ENCODE measurements at regions not wholly inside any gene's neighbourhood (a gene's known extent, or its start where the extent isn't known, plus 50 kb on each side); places are given as distances from the start of the nearest gene placed in this dataset.

GRCh38 chr3:70885636-70886035 is 573.2 kb upstream of the MDFIC2 start:
- Histone ChIP-seq H3K27ac (ENCODE audit: insufficient read depth, low read depth, low read length) (no peak overlapping the region), H3K79me2 (ENCODE audit: control insufficient read depth, insufficient read depth, low read length) (no peaks in the 10 kb centered on the region), H3K9me3 (replicated peaks; ENCODE audit: control insufficient read depth, insufficient read depth, low read length) (no peaks in the 10 kb centered on the region), H2AFZ (ENCODE audit: low read depth, low read length) (no peak overlapping the region), H3K36me3 (ENCODE audit: control insufficient read depth in 2 of 2, extremely low read depth in 1 of 2, insufficient read depth in 2 of 2, low read length in 2 of 2) (no peaks in the 10 kb centered on the region), H3K4me3 (replicated peaks in 1 of 3; ENCODE audit: insufficient read depth in 1 of 3, low read depth in 1 of 3, low read length in 3 of 3) (no peak overlapping the region), H3K27me3 (ENCODE audit: control insufficient read depth in 2 of 2, insufficient read depth in 2 of 2, low read length in 2 of 2) (peaks cover 0 to 2% of the 10 kb centered on the region in 2 experiments), H3K9me1 (replicated peaks; ENCODE audit: control insufficient read depth, extremely low read depth, insufficient read depth, low read length) (no peaks in the 10 kb centered on the region), H3K4me2 (ENCODE audit: insufficient read depth, low read length) (no peak overlapping the region), H3K4me1 (ENCODE audit: control insufficient read depth, extremely low read depth, insufficient read depth, low read length) (no peaks in the 10 kb centered on the region), H3K9ac (replicated peaks; ENCODE audit: extremely low read depth, insufficient read depth, low read length) (no peak overlapping the region), H4K20me1 (replicated peaks; ENCODE audit: control insufficient read depth, extremely low read depth, insufficient read depth, low read length) (no peaks in the 10 kb centered on the region)
- POLR2A ChIA-PET, result no interaction called here
- CTCF ChIA-PET, result no interaction called here
- DNase-seq (ENCODE audit: low read depth, low spot score) (no peak), FAIRE-seq (no peak)
- no TSS peak for BruUV-seq (replicated peaks)
- intact Hi-C loops (cut with micrococcal nuclease), result no loop called here
- TF ChIP-seq FOS (IDR thresholded peaks at IDR 0.05; ENCODE audit: borderline replicate concordance, insufficient read depth, low read length) (no peak), EZH2 (IDR thresholded peaks at IDR 0.05; ENCODE audit: borderline replicate concordance, low read depth, low read length, severe bottlenecking) (no peak), CTCF (IDR thresholded peaks at IDR 0.05; ENCODE audit: extremely low read depth in 1 of 2, insufficient read depth in 1 of 2, low read depth in 1 of 2, low read length in 2 of 2) (no peak), JUN (IDR thresholded peaks at IDR 0.05; ENCODE audit: borderline replicate concordance, insufficient read depth, insufficient read length, low read depth) (no peak), MYC (IDR thresholded peaks at IDR 0.05; ENCODE audit: low read depth, low read length) (no peak), POLR2A (IDR thresholded peaks at IDR 0.05; ENCODE audit: low read depth, low read length) (no peak), GATA2 (IDR thresholded peaks at IDR 0.05; ENCODE audit: insufficient read depth, insufficient read length, low read depth, low read length) (no peak), POLR2AphosphoS5 (IDR thresholded peaks at IDR 0.05; ENCODE audit: insufficient read depth, low read depth, low read length) (no peak)
- TF ChIP-seq, protein P1, sequence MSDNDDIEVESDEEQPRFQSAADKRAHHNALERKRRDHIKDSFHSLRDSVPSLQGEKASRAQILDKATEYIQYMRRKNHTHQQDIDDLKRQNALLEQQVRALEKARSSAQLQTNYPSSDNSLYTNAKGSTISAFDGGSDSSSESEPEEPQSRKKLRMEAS (IDR thresholded peaks at IDR 0.05; ENCODE audit: insufficient read depth, insufficient read length), result no peak
- dilution Hi-C loops (cut with MboI; ENCODE audit: extremely low pct_ligation_motif_present, low sequenced_read_pairs), result no loop called here

Measured in endothelial cell of umbilical vein (primary cell).